Right kidney (tissue), 1 donor: ENCODE measurements at regions not wholly inside any gene's neighbourhood (a gene's known extent, or its start where the extent isn't known, plus 50 kb on each side); places are given as distances from the start of the nearest gene placed in this dataset.
"Not testable (repeated sequence)": the region's sequence is repeated elsewhere in the genome, so short reads cannot be mapped to it uniquely, and the experiment has no call there.

Experiments used
- DNase-seq: peaks from one replicate; pipeline ENCODE4 v3.0.0-alpha.2; 2016

GRCh38 chr6:113220832-113221231 lies 636.3 kb upstream of the MARCKS start:
- DNase-seq = no peak

GRCh38 chr6:113221850-113222249 lies 635.3 kb upstream of the MARCKS start:
- DNase-seq = no peak

GRCh38 chr6:113246186-113246585 lies 611.0 kb upstream of the MARCKS start:
- DNase-seq = no peak

GRCh38 chr6:113248532-113248931 lies 608.6 kb upstream of the MARCKS start:
- no peak for DNase-seq

GRCh38 chr6:113254194-113254593 lies 603.0 kb upstream of the MARCKS start:
- DNase-seq = not testable (repeated sequence)

- no peak for DNase-seq
These were observed 598.4 kb upstream of the MARCKS start for GRCh38 chr6:113258771-113259170.

GRCh38 chr6:113271437-113271836 lies 585.7 kb upstream of the MARCKS start:
- no peak for DNase-seq

GRCh38 chr6:113276601-113277000 lies 580.5 kb upstream of the MARCKS start:
- DNase-seq = no peak

GRCh38 chr6:113277111-113277510 lies 580.0 kb upstream of the MARCKS start:
- no peak for DNase-seq

- DNase-seq = no peak
These were observed 576.1 kb upstream of the MARCKS start for GRCh38 chr6:113281014-113281413.

GRCh38 chr6:113281431-113281830 lies 575.7 kb upstream of the MARCKS start:
- DNase-seq = no peak

- DNase-seq = no peak
These were observed 569.7 kb upstream of the MARCKS start for GRCh38 chr6:113287396-113287795.

- DNase-seq = no peak
These were observed 568.7 kb upstream of the MARCKS start for GRCh38 chr6:113288409-113288808.

- no peak for DNase-seq
These were observed 568.0 kb upstream of the MARCKS start for GRCh38 chr6:113289166-113289565.

GRCh38 chr6:113290684-113291083 lies 566.5 kb upstream of the MARCKS start:
- DNase-seq = no peak

GRCh38 chr6:113291751-113292445 lies 565.2 kb upstream of the MARCKS start:
- DNase-seq = no peak

- no peak for DNase-seq
These were observed 564.3 kb upstream of the MARCKS start for GRCh38 chr6:113292646-113293422.

GRCh38 chr6:113293423-113293740 lies 563.8 kb upstream of the MARCKS start:
- no peak for DNase-seq

GRCh38 chr6:113299531-113299930 lies 557.6 kb upstream of the MARCKS start:
- no peak for DNase-seq

- no peak for DNase-seq
These were observed 555.5 kb upstream of the MARCKS start for GRCh38 chr6:113301651-113302050.

GRCh38 chr6:113304116-113304515 lies 553.0 kb upstream of the MARCKS start:
- DNase-seq = no peak

GRCh38 chr6:113306552-113307145 lies 550.5 kb upstream of the MARCKS start:
- DNase-seq = peak; percentile 2

GRCh38 chr6:113308266-113308665 lies 548.9 kb upstream of the MARCKS start:
- no peak for DNase-seq

- no peak for DNase-seq
These were observed 543.3 kb upstream of the MARCKS start for GRCh38 chr6:113313841-113314240.
